ENCODE measurements at regions not wholly inside any gene's neighbourhood (a gene's known extent, or its start where the extent isn't known, plus 50 kb on each side); places are given as distances from the start of the nearest gene placed in this dataset.

DNA sequence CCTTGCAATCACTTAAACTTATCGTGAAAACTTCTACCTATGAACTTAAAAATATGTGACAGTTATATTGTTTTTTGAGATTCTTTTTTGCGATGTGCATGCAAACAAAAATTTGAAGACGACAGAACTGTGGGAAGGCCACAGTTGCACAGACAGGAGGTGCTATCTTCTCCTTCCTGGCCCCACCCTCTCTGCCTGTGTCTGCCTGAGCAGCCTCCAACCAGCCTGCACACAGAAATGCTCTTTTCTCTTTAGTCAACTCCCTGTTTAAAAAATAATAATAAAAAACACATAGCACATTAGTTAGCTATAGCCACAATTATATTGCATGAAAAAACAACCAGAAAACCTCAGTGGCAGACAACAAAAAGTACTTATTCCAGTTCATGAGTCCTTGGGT, 212.2 kb downstream of the ZNF621 start:
- peaks cover 0 to 1% of the 10 kb centered on the region in 2 donors for H3K4me1 ChIP-seq (ENCODE audit: control insufficient read depth in 1 of 2, insufficient read depth in 2 of 2, low read length in 2 of 2)
- H3K4me3 ChIP-seq (ENCODE audit: low read depth in 1 of 2, low read length in 2 of 2): no peak overlapping the region
- no peaks in the 10 kb centered on the region for H3K36me3 ChIP-seq (ENCODE audit: control insufficient read depth in 1 of 2, insufficient read depth in 2 of 2, low read length in 2 of 2)
- no peaks in the 10 kb centered on the region for H3K27me3 ChIP-seq (ENCODE audit: control insufficient read depth in 1 of 2, insufficient read depth in 2 of 2, low read length in 2 of 2)
- no peak overlapping the region for H3K27ac ChIP-seq (ENCODE audit: low read depth, low read length)
- H3K9ac ChIP-seq (ENCODE audit: low read depth in 1 of 2, low read length in 2 of 2): no peak overlapping the region
- H3K9me3 ChIP-seq (ENCODE audit: control insufficient read depth in 1 of 2, low read length in 2 of 2): no peaks in the 10 kb centered on the region

DNA sequence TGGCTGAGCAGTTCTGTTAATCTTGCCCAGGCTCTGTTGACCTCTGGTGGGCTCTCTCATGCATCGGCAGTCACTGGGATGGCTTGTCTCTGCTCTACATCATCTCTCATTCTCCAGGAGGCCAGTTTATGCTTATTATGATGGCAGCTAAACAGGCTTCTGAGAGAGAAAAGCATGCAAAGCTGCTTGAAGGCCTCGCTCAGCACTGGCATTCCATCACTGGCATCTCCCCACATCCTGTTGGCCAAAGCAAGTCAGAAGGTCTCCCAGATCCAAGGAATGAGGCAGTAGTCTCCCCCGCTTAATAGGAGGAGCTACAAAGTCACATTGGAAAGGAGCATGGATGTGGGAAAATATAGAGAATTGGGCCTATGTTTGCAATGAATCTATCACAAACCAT, 212.6 kb downstream of the ZNF621 start:
- no peak overlapping the region for H3K9ac ChIP-seq (ENCODE audit: low read depth in 1 of 2, low read length in 2 of 2)

DNA sequence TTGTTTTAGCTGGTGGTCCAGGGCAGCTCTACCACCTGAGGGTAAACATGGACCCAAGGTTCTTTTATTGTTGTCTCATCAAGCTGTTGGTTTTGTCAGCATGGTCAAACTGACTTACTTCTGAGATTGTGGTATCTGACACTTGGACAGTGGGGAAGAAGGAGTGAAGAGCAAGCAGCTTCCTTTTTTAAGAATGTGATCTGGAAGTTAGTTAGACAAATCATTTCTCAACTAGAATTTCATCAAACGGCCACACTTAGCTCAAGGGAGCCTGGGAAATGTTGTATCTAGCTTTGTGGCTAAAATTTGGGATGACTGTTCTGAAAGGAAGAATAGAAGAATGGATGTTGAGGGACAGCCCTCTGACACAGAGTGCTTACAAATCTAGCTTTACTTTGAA, 215.2 kb downstream of the ZNF621 start:
- Histone ChIP-seq H3K36me3 (ENCODE audit: control insufficient read depth in 1 of 2, insufficient read depth in 2 of 2, low read length in 2 of 2) (no peaks in the 10 kb centered on the region), H3K9me3 (ENCODE audit: control insufficient read depth in 1 of 2, low read length in 2 of 2) (no peaks in the 10 kb centered on the region), H3K4me3 (ENCODE audit: low read depth in 1 of 2, low read length in 2 of 2) (no peak overlapping the region), H3K9ac (ENCODE audit: low read depth in 1 of 2, low read length in 2 of 2) (no peak overlapping the region), H3K27me3 (ENCODE audit: control insufficient read depth in 1 of 2, insufficient read depth in 2 of 2, low read length in 2 of 2) (no peaks in the 10 kb centered on the region), H3K4me1 (ENCODE audit: control insufficient read depth in 1 of 2, insufficient read depth in 2 of 2, low read length in 2 of 2) (peaks cover 0 to 3% of the 10 kb centered on the region in 2 donors), H3K27ac (ENCODE audit: low read depth, low read length) (no peak overlapping the region)

More for the DNA sequence above, 212.6 kb downstream of the ZNF621 start:
- Histone ChIP-seq H3K27me3 (ENCODE audit: control insufficient read depth in 1 of 2, insufficient read depth in 2 of 2, low read length in 2 of 2) (no peaks in the 10 kb centered on the region), H3K4me1 (ENCODE audit: control insufficient read depth in 1 of 2, insufficient read depth in 2 of 2, low read length in 2 of 2) (peaks cover 0 to 3% of the 10 kb centered on the region in 2 donors), H3K4me3 (ENCODE audit: low read depth in 1 of 2, low read length in 2 of 2) (no peak overlapping the region), H3K27ac (ENCODE audit: low read depth, low read length) (no peak overlapping the region), H3K36me3 (ENCODE audit: control insufficient read depth in 1 of 2, insufficient read depth in 2 of 2, low read length in 2 of 2) (no peaks in the 10 kb centered on the region), H3K9me3 (ENCODE audit: control insufficient read depth in 1 of 2, low read length in 2 of 2) (no peaks in the 10 kb centered on the region)

DNA sequence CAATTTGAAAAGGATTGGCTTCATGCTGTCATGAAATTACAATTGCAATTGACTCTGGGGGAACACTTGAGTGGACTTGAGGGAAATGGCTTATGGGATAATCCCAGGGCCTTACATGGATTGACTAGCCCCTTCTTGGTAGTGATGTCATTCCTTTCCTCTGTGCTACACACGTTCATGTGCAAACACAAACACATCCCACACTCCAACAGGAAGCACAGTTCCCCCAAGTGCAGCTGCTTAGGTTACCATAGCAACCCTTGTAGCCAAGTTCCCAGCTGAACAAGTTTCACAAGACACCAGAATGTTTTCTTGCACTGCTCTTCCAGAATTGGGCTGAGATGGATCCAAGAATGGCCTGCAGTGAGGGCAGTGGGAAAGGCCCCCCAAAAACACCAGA, 217.0 kb downstream of the ZNF621 start:
- Histone ChIP-seq H3K4me1 (ENCODE audit: control insufficient read depth in 1 of 2, insufficient read depth in 2 of 2, low read length in 2 of 2) (peaks cover 0 to 3% of the 10 kb centered on the region in 2 donors), H3K9ac (ENCODE audit: low read depth in 1 of 2, low read length in 2 of 2) (no peak overlapping the region), H3K27me3 (ENCODE audit: control insufficient read depth in 1 of 2, insufficient read depth in 2 of 2, low read length in 2 of 2) (no peaks in the 10 kb centered on the region), H3K27ac (ENCODE audit: low read depth, low read length) (no peak overlapping the region), H3K4me3 (ENCODE audit: low read depth in 1 of 2, low read length in 2 of 2) (no peak overlapping the region), H3K36me3 (ENCODE audit: control insufficient read depth in 1 of 2, insufficient read depth in 2 of 2, low read length in 2 of 2) (no peaks in the 10 kb centered on the region), H3K9me3 (ENCODE audit: control insufficient read depth in 1 of 2, low read length in 2 of 2) (no peaks in the 10 kb centered on the region)

DNA sequence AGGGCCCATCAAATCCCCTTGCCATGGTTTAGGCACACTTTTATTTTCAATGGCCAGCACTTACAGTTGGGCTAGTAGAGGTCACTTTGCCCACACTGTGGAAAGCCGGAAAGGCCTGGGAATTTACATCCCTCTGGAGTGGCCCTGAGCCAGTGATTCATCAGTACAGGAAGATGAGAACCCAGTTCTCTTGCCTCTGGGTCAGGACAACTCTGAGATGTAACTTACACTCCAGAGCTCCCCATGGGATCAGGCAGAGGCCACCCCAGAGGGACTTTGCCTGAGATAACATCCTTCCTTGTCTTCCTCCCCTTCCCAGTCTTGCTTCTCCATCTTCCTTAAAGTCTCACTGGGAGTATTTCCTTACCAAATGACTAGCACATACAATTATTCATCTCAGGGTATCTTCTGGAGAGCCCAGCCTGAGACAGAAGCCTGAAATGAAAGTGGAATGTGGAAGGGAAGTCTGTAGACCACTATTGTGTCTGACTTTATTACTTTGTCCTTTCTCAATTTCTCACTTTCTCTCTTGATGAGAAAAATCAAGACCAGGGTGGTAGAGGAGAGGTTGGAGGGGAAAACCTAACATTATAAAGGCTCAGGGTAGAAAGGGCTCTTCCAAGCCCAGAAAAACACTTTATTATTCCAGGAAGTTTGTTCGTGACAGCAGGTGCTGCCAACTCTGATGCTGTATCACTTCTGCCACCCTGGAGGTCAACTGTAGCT, 220.8 kb downstream of the ZNF621 start:
- no peak overlapping the region for H3K27ac ChIP-seq (ENCODE audit: low read depth, low read length)
- no peak overlapping the region for H3K9ac ChIP-seq (ENCODE audit: low read depth in 1 of 2, low read length in 2 of 2)
- no peaks in the 10 kb centered on the region for H3K27me3 ChIP-seq (ENCODE audit: control insufficient read depth in 1 of 2, insufficient read depth in 2 of 2, low read length in 2 of 2)
- H3K4me3 ChIP-seq (ENCODE audit: low read depth in 1 of 2, low read length in 2 of 2): no peak overlapping the region
- no peaks in the 10 kb centered on the region for H3K36me3 ChIP-seq (ENCODE audit: control insufficient read depth in 1 of 2, insufficient read depth in 2 of 2, low read length in 2 of 2)
- peaks cover 0 to 3% of the 10 kb centered on the region in 2 donors for H3K4me1 ChIP-seq (ENCODE audit: control insufficient read depth in 1 of 2, insufficient read depth in 2 of 2, low read length in 2 of 2)
- no peaks in the 10 kb centered on the region for H3K9me3 ChIP-seq (ENCODE audit: control insufficient read depth in 1 of 2, low read length in 2 of 2)

DNA sequence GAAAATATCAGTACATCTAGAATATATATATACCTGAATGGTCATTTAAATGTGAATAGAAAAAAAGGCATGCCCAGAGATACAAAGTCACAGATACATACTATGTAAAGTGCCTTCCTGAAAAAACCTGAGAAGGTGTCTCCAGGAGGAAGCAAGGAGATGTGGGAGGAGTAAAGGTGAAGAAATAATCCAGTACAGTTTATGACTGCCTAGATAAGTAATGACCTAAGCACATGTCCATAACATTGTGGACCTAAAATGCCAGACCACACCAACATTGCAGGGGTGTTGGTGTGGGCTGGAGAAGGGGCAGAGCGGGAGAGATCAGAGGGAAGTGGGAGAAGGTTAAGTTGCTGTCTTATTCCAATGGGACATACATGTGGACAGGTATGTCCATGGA, 226.9 kb downstream of the ZNF621 start:
- H3K9me3 ChIP-seq (ENCODE audit: control insufficient read depth in 1 of 2, low read length in 2 of 2): no peaks in the 10 kb centered on the region
- H3K4me3 ChIP-seq (ENCODE audit: low read depth in 1 of 2, low read length in 2 of 2): no peak overlapping the region
- H3K27me3 ChIP-seq (ENCODE audit: control insufficient read depth in 1 of 2, insufficient read depth in 2 of 2, low read length in 2 of 2): no peaks in the 10 kb centered on the region
- no peaks in the 10 kb centered on the region for H3K4me1 ChIP-seq (ENCODE audit: control insufficient read depth in 1 of 2, insufficient read depth in 2 of 2, low read length in 2 of 2)
- H3K27ac ChIP-seq (ENCODE audit: low read depth, low read length): no peak overlapping the region
- no peaks in the 10 kb centered on the region for H3K36me3 ChIP-seq (ENCODE audit: control insufficient read depth in 1 of 2, insufficient read depth in 2 of 2, low read length in 2 of 2)
- no peak overlapping the region for H3K9ac ChIP-seq (ENCODE audit: low read depth in 1 of 2, low read length in 2 of 2)

DNA sequence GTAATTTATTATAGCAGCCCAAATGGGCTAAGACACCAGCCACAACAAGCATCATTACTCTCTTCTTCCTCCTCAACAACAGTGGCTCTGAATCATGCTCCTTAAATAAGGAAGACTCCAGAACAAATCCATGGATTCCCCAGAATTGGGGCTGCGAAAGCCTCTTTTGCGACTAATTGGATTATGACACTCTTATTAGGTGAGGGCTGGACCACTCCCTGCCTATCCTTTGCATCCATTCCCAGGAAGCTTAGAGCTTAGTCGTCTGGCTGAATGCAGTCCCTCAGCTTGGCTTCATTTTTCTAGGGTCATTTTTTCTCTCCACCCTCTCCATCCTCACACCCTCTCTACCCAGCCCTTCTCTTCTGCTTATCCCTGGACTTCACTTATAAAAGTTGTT, 227.7 kb downstream of the ZNF621 start:
- Histone ChIP-seq H3K27ac (ENCODE audit: low read depth, low read length) (no peak overlapping the region), H3K4me3 (ENCODE audit: low read depth in 1 of 2, low read length in 2 of 2) (no peak overlapping the region), H3K9ac (ENCODE audit: low read depth in 1 of 2, low read length in 2 of 2) (no peak overlapping the region), H3K4me1 (ENCODE audit: control insufficient read depth in 1 of 2, insufficient read depth in 2 of 2, low read length in 2 of 2) (no peaks in the 10 kb centered on the region), H3K27me3 (ENCODE audit: control insufficient read depth in 1 of 2, insufficient read depth in 2 of 2, low read length in 2 of 2) (no peaks in the 10 kb centered on the region), H3K36me3 (ENCODE audit: control insufficient read depth in 1 of 2, insufficient read depth in 2 of 2, low read length in 2 of 2) (no peaks in the 10 kb centered on the region), H3K9me3 (ENCODE audit: control insufficient read depth in 1 of 2, low read length in 2 of 2) (no peaks in the 10 kb centered on the region)

DNA sequence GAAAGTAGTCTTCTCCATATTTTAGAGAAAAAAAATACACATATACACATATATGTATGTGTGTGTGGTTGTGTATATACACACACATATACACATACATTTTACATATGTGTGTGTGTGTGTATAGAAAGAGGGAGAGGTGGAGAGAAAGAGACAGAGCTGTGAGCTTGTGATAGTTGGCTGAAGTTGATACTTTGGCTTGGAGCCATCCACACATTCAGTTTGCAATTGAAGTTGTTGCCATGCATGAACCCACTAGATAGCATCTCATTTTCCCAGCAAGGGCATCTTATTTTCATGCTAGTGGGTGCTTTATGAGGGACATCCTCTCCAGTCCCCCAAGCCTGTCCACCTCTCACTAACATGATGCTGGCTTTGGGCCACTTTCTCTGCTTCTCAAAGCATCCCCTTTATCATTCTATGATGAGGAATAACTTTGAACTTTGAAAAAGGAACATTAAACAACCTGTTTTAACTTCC, 228.6 kb downstream of the ZNF621 start:
- H3K27me3 ChIP-seq (ENCODE audit: control insufficient read depth in 1 of 2, insufficient read depth in 2 of 2, low read length in 2 of 2): no peaks in the 10 kb centered on the region

DNA sequence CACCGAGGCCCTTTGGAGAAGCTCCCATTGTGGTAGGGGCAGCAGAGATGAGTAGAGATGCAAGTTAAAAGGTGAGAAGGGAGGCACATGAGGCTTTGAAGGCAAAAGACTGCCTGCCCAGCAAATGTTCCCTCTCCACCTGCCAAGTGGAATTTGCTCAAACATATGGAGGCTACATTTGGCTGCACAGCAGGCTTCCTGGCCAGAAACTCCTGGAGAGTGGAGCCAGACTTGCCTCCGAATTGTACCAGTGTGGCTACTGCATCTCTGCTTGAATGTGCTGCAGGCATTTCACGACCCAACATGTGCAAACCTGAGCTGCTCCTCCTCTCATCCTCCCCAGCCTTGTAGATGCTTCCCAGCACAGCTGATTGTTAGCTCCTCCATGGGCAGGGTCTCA, 229.2 kb downstream of the ZNF621 start:
- H3K9me3 ChIP-seq (ENCODE audit: control insufficient read depth in 1 of 2, low read length in 2 of 2): no peaks in the 10 kb centered on the region

More for the DNA sequence above, 228.6 kb downstream of the ZNF621 start:
- H3K9me3 ChIP-seq (ENCODE audit: control insufficient read depth in 1 of 2, low read length in 2 of 2): no peaks in the 10 kb centered on the region
- H3K4me1 ChIP-seq (ENCODE audit: control insufficient read depth in 1 of 2, insufficient read depth in 2 of 2, low read length in 2 of 2): no peaks in the 10 kb centered on the region
- H3K27ac ChIP-seq (ENCODE audit: low read depth, low read length): no peak overlapping the region
- H3K9ac ChIP-seq (ENCODE audit: low read depth in 1 of 2, low read length in 2 of 2): no peak overlapping the region
- no peaks in the 10 kb centered on the region for H3K36me3 ChIP-seq (ENCODE audit: control insufficient read depth in 1 of 2, insufficient read depth in 2 of 2, low read length in 2 of 2)
- no peak overlapping the region for H3K4me3 ChIP-seq (ENCODE audit: low read depth in 1 of 2, low read length in 2 of 2)

DNA sequence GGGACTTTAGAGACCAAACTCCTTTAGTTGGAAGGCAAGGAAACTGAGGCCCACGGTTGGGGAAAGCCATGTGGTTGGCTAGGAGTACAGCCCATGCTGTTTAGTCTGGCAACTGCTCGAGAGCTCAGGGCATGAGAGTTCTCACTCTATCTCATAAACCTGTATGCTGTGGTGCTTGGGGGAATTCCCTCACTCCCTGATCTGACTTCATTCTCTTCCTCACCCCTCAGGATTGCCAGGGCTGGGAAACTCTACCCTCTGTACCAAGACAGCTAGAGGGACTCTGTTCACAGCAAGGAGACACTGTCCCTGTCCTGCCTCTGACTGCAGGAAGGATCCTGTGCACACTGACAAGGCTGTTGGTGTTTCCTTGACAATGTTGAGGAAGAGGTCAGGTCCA, 230.2 kb downstream of the ZNF621 start:
- Histone ChIP-seq H3K27ac (ENCODE audit: low read depth, low read length) (no peak overlapping the region), H3K4me1 (ENCODE audit: control insufficient read depth in 1 of 2, insufficient read depth in 2 of 2, low read length in 2 of 2) (no peaks in the 10 kb centered on the region), H3K9ac (ENCODE audit: low read depth in 1 of 2, low read length in 2 of 2) (no peak overlapping the region), H3K27me3 (ENCODE audit: control insufficient read depth in 1 of 2, insufficient read depth in 2 of 2, low read length in 2 of 2) (no peaks in the 10 kb centered on the region), H3K4me3 (ENCODE audit: low read depth in 1 of 2, low read length in 2 of 2) (no peak overlapping the region), H3K9me3 (ENCODE audit: control insufficient read depth in 1 of 2, low read length in 2 of 2) (no peaks in the 10 kb centered on the region), H3K36me3 (ENCODE audit: control insufficient read depth in 1 of 2, insufficient read depth in 2 of 2, low read length in 2 of 2) (no peaks in the 10 kb centered on the region)

More for the DNA sequence above, 229.2 kb downstream of the ZNF621 start:
- Histone ChIP-seq H3K4me1 (ENCODE audit: control insufficient read depth in 1 of 2, insufficient read depth in 2 of 2, low read length in 2 of 2) (no peaks in the 10 kb centered on the region), H3K9ac (ENCODE audit: low read depth in 1 of 2, low read length in 2 of 2) (no peak overlapping the region), H3K4me3 (ENCODE audit: low read depth in 1 of 2, low read length in 2 of 2) (no peak overlapping the region), H3K36me3 (ENCODE audit: control insufficient read depth in 1 of 2, insufficient read depth in 2 of 2, low read length in 2 of 2) (no peaks in the 10 kb centered on the region), H3K27me3 (ENCODE audit: control insufficient read depth in 1 of 2, insufficient read depth in 2 of 2, low read length in 2 of 2) (no peaks in the 10 kb centered on the region), H3K27ac (ENCODE audit: low read depth, low read length) (no peak overlapping the region)
